K562 (cell line): ENCODE measurements at regions not wholly inside any gene's neighbourhood (a gene's known extent, or its start where the extent isn't known, plus 50 kb on each side); places are given as distances from the start of the nearest gene placed in this dataset.

ENCODE experiments used
- ATAC-seq: fragments of 200-7000 bp; cut with Tn5 transposase; 3 replicates; pipeline ENCODE4 v1.9.1; 2020; ENCODE audit warnings: moderate library complexity
- BruUV-seq: library from RNA; stranded (reverse); fragments of 400-500 nt; replicated peaks from 2 replicates; lab custom pipeline; 2021; lab: Mats Ljungman, UMichigan
- CTCF ChIA-PET: fragments of 300-600 bp; formaldehyde crosslinking; extraction: SDS; loops from one replicate; lab custom pipeline; 2021; ENCODE audit warnings: low intra/inter-chr PET ratio; lab: Yijun Ruan, JAX
- POLR2A ChIA-PET: fragments of 300-600, 350-650 bp; sonication (Branson Sonifier 250); formaldehyde crosslinking; extraction: SDS; loops from one replicate; lab custom pipeline; 2021; ENCODE audit warnings: antibody characterized with exemption, inconsistent platforms; lab: Yijun Ruan, JAX
- DNase-seq, 4 experiments: peaks; one replicate each; pipeline versions ENCODE4 v3.0.0 to v3.0.0-alpha.2; 2011 to 2018; ENCODE audit warnings: low spot score in 3 of 4, mixed read lengths in 3 of 4; ENCODE audit errors: extremely low read depth in 1 of 4
- FAIRE-seq: peaks from 2 replicates; lab custom pipeline; 2011; peaks lifted over from hg19 to GRCh38; lab: Jason Lieb, UNC
- H2AFZ ChIP-seq: 2 replicates; pipeline ENCODE4 v1.6.0; 2011; ENCODE audit warnings: low read depth, low read length, control low read depth, inconsistent platforms
- H3K27ac ChIP-seq: fragments of 200-600 bp; 3 replicates; pipeline ENCODE4 v1.8.0; 2011; ENCODE audit warnings: low read depth, mild to moderate bottlenecking, control low read depth, inconsistent platforms, low read length, moderate library complexity, mixed read lengths; ENCODE audit errors: extremely low read depth
- H3K27me3 ChIP-seq, 2 experiments: fragments of 300-600 bp in 1 of 2; 2 replicates in 1 of 2; 3 replicates in 1 of 2; pipeline versions ENCODE4 v1.6.0 to v1.8.0; 2011; ENCODE audit warnings: inconsistent platforms in 2 of 2, low read length in 2 of 2, mild to moderate bottlenecking in 1 of 2, mixed read lengths in 1 of 2, moderate library complexity in 1 of 2; ENCODE audit not compliant: control insufficient read depth in 2 of 2, insufficient read depth in 2 of 2
- H3K36me3 ChIP-seq: fragments of 300-600 bp; 3 replicates; pipeline ENCODE4 v1.8.0; 2011; ENCODE audit warnings: mild to moderate bottlenecking, low read length, inconsistent platforms; ENCODE audit not compliant: control insufficient read depth, insufficient read depth
- H3K4me1 ChIP-seq, 2 experiments: fragments of 200-600 bp in 1 of 2; replicated peaks in 1 of 2; 2 replicates in 1 of 2; 3 replicates in 1 of 2; pipeline versions ENCODE4 v1.5.1 to v1.8.0; 2011; ENCODE audit warnings: inconsistent platforms in 2 of 2, low read length in 2 of 2, mild to moderate bottlenecking in 1 of 2, mixed read lengths in 1 of 2, moderate library complexity in 1 of 2; ENCODE audit not compliant: control insufficient read depth in 2 of 2, insufficient read depth in 2 of 2
- H3K4me2 ChIP-seq: 2 replicates; pipeline ENCODE4 v1.6.1; 2011; ENCODE audit warnings: low read length, control low read depth, inconsistent platforms, mixed read lengths; ENCODE audit not compliant: insufficient read depth
- H3K4me3 ChIP-seq: fragments of 200-600 bp; sonication (generic), shearing (Covaris generic); 2 replicates; pipeline ENCODE4 v1.5.1; 2016; ENCODE audit warnings: control low read depth, inconsistent platforms
- H3K79me2 ChIP-seq: fragments of 200-600 bp; 3 replicates; pipeline ENCODE4 v1.8.0; 2011; ENCODE audit warnings: low read length, inconsistent platforms; ENCODE audit not compliant: control insufficient read depth, insufficient read depth
- H3K9ac ChIP-seq, 2 experiments: 2 replicates each; pipeline versions ENCODE4 v1.6.0 to v1.6.1; 2011; ENCODE audit warnings: low read depth in 2 of 2, low read length in 2 of 2, control low read depth in 1 of 2, inconsistent platforms in 1 of 2, mild to moderate bottlenecking in 1 of 2, mixed read lengths in 1 of 2; ENCODE audit not compliant: insufficient read depth in 1 of 2
- H3K9me1 ChIP-seq: one replicate; pipeline ENCODE4 v1.6.0; 2011; ENCODE audit warnings: inconsistent platforms, mild to moderate bottlenecking, low read length, moderate library complexity; ENCODE audit not compliant: control insufficient read depth, insufficient read depth
- H3K9me3 ChIP-seq: replicated peaks from 2 replicates; pipeline ENCODE4 v1.5.1; 2011; ENCODE audit warnings: low read depth, low read length, inconsistent platforms; ENCODE audit not compliant: control insufficient read depth, insufficient read depth
- H4K20me1 ChIP-seq: replicated peaks from 2 replicates; pipeline ENCODE4 v1.6.1; 2011; ENCODE audit warnings: low read length, inconsistent platforms, mixed read lengths; ENCODE audit not compliant: control insufficient read depth, insufficient read depth
- IFI16 ChIP-seq: fragments of 250-450 bp; sonication (Bioruptor Pico); IDR thresholded peaks from 2 replicates; pipeline ENCODE4 v2.1.2; 2022; ENCODE audit warnings: mild to moderate bottlenecking, inconsistent platforms
- MYNN ChIP-seq, 2 experiments: sonication (generic); formaldehyde crosslinking in 1 of 2; IDR thresholded peaks; 2 replicates each; pipeline versions ENCODE4 v1.5.0 to v1.6.1; 2016 to 2020; ENCODE audit warnings: antibody characterized with exemption in 1 of 2, missing genetic modification reagents in 1 of 2
- NRF1 ChIP-seq, 2 experiments: fragments of 450-650 bp; IDR thresholded peaks in 1 of 2; conservative IDR thresholded peaks in 1 of 2; 2 replicates each; pipeline ENCODE4 v1.6.1; 2014; ENCODE audit warnings: mild to moderate bottlenecking in 2 of 2
- ZNF384 ChIP-seq: IDR thresholded peaks from 2 replicates; pipeline ENCODE4 v1.6.1; 2012; ENCODE audit warnings: low read depth, low read length, improper control_type of control experiment
- WGBS: fragments of 100-300 bp; shearing (Covaris generic); methylation state at CpG from one replicate; pipeline ENCODE4 v1.1.6; 2016; ENCODE audit warnings: low coverage, mixed read lengths; ENCODE audit not compliant: insufficient coverage; ENCODE audit errors: missing lambda C conversion rate; 5-methylcytosine and 5-hydroxymethylcytosine counted together
- in situ Hi-C: fragments of 300-500 bp; cut with MboI; formaldehyde crosslinking; loops from 4 replicates; pipeline ENCODE4 v1.15.0; 2018; ENCODE audit warnings: inconsistent platforms, mixed read lengths
- intact Hi-C: fragments of 100-400 bp; cut with micrococcal nuclease; formaldehyde crosslinking; loops from 2 replicates; pipeline ENCODE4 v1.14.2; 2022
- TF ChIP-seq, protein P1 (sequence below): IDR thresholded peaks from 2 replicates; pipeline ENCODE4 v1.6.1; 2012; ENCODE audit warnings: low read depth, low read length, improper control_type of control experiment, borderline replicate concordance

DNA sequence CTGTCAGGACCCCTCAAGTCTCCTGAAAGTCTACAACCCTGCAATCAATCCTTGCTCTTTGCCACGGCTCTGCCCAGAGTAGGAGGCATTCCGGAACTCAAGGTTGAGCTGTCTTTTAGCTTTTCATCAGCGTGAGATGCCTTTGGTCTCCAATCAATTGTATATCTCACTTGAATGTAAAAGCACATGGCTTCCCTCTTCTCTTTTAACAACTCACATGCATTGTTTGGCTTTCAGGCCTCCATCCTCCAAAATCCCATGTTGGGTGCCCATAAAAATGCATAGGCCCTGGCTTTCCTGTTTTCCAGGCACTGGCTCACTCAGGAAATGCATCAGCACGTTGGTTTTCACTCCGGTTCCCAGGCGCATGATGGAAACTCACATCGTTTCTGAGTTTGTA lies 64.0 kb upstream of the FOXF1 start:
- ChIA-PET CTCF (no interaction called here), POLR2A (interaction anchor here (0.5 to 0.9 kb wide), 2 partner anchors 9 to 625 kb away, joined by 3 to 5 read pairs; no protein-coding TSS in a partner anchor)
- DNase-seq: no peak
- Histone ChIP-seq H3K4me1 (no peaks in the 10 kb centered on the region), H3K9me1 (peaks cover 2% of the 10 kb centered on the region), H3K9me3 (no peaks in the 10 kb centered on the region), H4K20me1 (no peaks in the 10 kb centered on the region; the same call in 1 of the 2 replicates), H3K27me3 (peaks cover 26 to 57% of the 10 kb centered on the region in 2 experiments), H3K4me3 (no peak overlapping the region), H3K9ac (no peak overlapping the region), H2AFZ (no peak overlapping the region), H3K27ac (no peak overlapping the region), H3K79me2 (no peaks in the 10 kb centered on the region), H3K36me3 (no peaks in the 10 kb centered on the region), H3K4me2 (no peak overlapping the region)
- in situ Hi-C loops: no loop called here
- 0% methylated on average over 7 of the region's 7 CpGs for WGBS
- no peak for FAIRE-seq
- no peak for ATAC-seq
- intact Hi-C loops: no loop called here
- no peak for TF ChIP-seq IFI16 (CRISPR knock-in tag)
- no peak for TF ChIP-seq ZNF384
- TF ChIP-seq, protein P1, sequence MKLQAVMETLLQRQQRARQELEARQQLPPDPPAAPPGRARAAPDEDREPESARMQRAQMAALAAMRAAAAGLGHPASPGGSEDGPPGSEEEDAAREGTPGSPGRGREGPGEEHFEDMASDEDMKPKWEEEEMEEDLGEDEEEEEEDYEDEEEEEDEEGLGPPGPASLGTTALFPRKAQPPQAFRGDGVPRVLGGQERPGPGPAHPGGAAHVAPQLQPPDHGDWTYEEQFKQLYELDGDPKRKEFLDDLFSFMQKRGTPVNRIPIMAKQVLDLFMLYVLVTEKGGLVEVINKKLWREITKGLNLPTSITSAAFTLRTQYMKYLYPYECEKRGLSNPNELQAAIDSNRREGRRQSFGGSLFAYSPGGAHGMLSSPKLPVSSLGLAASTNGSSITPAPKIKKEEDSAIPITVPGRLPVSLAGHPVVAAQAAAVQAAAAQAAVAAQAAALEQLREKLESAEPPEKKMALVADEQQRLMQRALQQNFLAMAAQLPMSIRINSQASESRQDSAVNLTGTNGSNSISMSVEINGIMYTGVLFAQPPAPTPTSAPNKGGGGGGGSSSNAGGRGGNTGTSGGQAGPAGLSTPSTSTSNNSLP: no peak
- TF ChIP-seq MYNN (IDR thresholded peaks at IDR 0.05): no peak
- no peak for TF ChIP-seq MYNN (CRISPR knock-in tag; IDR thresholded peaks at IDR 0.05)
- no peak for TF ChIP-seq NRF1 (conservative IDR thresholded peaks at IDR 0.05 in 1 of 2, IDR thresholded peaks at IDR 0.05 in 1 of 2)
- no TSS peak for BruUV-seq
